GM18907 (cell line): ENCODE measurements at regions not wholly inside any gene's neighbourhood (a gene's known extent, or its start where the extent isn't known, plus 50 kb on each side); places are given as distances from the start of the nearest gene placed in this dataset.
"Not testable (repeated sequence)": the region's sequence is repeated elsewhere in the genome, so short reads cannot be mapped to it uniquely, and the experiment has no call there.

Source experiments
- ATAC-seq: cut with Tn5 transposase; IDR thresholded peaks from one replicate; pipeline ENCODE4 v1.9.1; 2021; ENCODE audit warnings: mild to moderate bottlenecking, moderate library complexity; ENCODE audit not compliant: unreplicated experiment

DNA sequence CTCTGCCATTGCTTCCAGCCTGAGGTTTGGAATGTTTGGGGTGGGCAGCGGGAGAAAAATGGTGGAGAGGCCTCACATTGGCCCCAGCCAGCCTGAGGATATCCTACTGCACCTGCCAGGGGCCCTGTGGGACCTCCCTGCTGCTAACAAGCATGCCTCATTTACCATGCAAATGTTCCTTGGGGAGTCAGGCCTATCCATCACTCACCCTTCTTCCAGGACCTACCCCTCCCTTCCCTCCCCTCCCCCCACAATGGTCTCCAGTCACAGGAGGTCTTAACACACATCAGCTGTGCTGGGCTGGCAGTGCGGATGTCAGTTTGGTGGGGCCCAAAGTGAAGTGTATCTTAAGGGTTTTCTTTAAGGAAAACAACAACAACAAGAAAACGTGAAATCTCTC is 139.2 kb downstream of the SHOX start:
- no peak for ATAC-seq

- ATAC-seq: no peak
Observed at GRCh38 chrX:768596-768995, 138.0 kb downstream of the SHOX start.

- ATAC-seq: no peak
Observed at GRCh38 chrX:758917-759316, 128.3 kb downstream of the SHOX start.

GRCh38 chrX:750812-751211 is 120.2 kb downstream of the SHOX start:
- no peak for ATAC-seq

- ATAC-seq: no peak
Observed at GRCh38 chrX:750263-750662, 119.7 kb downstream of the SHOX start.

DNA sequence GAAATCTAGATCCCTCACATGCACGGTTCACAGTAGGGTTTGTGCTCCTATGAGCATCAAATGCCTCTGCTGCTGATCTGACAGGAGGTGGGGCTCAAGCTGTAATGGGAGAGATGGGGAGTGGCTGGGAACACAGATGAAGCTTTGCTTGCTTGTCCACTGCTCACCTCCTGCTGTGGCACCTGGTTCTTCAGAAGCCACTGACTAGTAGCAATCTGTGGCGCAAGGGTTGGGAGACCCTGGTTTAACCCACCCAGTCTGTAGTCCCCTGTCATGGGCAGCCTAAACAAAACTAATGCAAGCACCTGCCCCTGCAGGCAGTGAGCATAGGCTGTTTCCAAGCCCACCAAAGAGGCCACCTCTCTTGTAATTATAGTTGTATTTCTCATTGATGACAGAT is 116.6 kb downstream of the SHOX start:
- ATAC-seq: no peak

GRCh38 chrX:739611-740010 is 109.0 kb downstream of the SHOX start:
- ATAC-seq: no peak

DNA sequence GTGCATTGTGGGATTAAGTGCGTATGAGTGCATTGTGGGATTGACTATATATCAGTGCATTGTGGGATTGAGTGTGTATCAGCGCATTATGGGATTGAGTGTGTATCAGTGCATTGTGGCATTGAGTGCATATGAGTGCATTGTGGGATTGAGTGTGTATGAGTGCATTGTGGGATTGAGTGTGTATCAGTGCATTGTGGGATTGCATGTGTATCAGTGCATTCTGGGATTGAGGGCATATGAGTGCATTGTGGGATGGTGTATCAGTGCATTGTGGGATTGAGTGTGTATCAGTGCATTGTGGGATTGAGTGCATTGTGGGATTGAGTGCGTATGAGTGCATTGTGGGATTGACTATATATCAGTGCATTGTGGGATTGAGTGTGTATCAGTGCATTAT is 106.4 kb downstream of the SHOX start:
- not testable (repeated sequence) for ATAC-seq

DNA sequence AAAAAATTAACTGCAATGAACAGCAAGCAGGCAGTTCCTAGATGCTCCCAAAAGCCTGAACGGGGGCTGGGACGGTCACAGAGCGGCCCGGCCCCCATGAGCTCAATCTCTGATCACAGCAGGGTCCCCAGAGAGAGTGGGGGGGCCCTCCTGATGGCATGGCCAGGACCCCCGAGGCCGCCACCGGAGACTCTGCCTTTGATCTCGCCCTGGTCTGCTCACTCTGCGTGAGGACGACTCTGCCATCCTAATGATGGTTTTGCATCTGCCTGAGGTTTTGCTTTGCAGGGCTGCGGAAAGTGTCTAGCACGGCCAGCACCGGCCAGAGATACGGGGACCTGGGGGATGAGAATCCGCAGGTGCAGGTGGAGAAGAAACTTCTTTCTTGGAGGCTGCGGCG is 103.8 kb downstream of the SHOX start:
- ATAC-seq: no peak

DNA sequence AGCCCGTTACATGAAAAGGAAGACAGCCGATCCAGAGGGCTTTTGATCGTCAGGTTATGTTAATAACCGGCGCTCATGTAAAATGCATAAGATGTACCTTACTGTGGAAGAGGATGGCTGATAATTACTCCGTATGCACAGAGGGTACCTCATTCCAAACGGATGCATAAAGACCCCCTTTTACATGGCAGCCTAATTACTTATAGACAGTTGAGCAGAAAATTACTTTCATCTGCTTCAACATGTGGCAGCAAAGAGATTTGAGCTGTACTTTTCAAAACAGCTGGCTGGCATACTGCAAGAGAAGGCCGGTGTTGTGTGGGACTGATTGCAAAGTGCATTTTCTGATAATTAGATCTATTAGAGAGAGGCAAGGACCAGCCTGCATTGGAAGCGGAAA is 103.4 kb downstream of the SHOX start:
- ATAC-seq: no peak

DNA sequence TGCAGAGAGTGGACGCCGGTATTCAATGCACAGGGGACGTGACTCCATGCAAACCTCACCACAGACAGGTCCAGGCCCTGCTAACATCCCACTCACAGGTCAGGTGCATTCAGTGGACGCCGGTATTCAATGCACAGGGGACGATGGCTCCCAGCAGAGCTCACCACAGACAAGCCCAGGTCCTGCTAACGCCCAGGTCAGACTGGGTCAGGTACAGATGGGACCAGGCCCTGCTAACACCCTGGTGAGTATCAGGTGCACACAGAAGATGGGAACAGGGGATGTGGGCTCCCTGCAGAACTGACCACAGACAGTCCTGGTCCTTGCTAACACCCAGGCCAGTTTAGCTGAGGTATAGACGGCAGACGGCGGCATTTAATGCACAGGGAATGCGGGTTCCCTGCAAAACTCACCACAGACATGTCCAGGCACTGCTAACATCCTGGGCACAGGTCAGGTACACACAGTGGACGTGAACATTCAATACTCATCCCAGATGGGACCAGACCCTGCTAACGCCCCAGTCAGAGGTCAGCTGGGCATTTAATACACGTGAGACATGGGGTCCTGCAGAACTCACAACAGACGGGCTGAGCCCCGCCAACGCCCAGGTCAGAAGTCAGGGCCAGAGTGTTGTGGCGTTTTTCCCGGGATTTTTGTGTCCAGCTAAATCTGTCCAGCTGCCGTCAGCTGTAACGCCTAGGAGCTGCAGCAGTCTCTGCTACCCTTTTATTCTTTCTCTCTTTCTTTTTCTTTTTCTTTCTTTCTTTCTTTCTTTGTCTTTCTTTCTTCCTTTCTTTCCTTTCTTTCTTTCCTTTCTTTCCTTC is 99.2 kb downstream of the SHOX start:
- ATAC-seq: no peak

- ATAC-seq: not testable (repeated sequence)
Observed at GRCh38 chrX:729101-729500, 98.5 kb downstream of the SHOX start.

DNA sequence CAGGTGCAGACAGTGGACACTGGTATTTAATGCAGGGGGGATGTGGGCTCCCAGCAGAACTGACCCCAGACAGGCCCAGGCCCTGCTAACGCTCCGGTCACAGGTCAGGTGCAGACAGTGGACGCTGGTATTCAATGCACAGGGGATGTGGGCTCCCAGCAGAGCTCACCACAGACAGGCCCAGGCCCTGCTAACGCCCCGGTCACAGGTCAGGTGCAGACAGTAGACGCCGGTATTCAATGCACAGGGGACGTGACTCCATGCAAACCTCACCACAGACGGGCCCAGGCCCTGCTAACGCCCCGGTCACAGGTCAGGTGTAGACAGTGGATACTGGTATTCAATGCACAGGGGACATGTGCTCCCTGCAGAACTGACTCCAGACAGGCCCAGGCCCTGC is 98.0 kb downstream of the SHOX start:
- ATAC-seq: not testable (repeated sequence)

GRCh38 chrX:727738-728621 is 97.4 kb downstream of the SHOX start:
- ATAC-seq: no peak

GRCh38 chrX:725971-726370 is 95.4 kb downstream of the SHOX start:
- ATAC-seq: no peak

- ATAC-seq: no peak
Observed at GRCh38 chrX:724256-724655, 93.7 kb downstream of the SHOX start.

DNA sequence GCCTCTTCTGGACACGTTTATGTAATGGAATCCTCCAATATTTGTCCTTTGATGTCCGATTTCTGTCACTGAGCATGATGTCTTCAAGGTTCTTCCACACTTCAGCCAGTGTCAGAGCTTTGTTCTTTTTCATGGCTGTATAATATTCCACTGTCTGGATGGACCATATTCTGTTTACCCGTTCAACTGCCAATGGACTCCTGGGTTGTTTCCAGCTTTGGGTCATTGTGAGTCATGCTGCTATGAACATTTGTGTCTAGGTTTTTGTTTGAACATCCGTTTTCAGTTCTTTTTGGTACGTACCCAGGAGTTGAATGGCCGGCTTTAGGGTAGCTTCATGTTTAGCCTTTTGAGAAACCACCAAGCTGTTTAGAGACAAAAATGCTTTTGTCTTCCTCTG is 93.2 kb downstream of the SHOX start:
- ATAC-seq: no peak

DNA sequence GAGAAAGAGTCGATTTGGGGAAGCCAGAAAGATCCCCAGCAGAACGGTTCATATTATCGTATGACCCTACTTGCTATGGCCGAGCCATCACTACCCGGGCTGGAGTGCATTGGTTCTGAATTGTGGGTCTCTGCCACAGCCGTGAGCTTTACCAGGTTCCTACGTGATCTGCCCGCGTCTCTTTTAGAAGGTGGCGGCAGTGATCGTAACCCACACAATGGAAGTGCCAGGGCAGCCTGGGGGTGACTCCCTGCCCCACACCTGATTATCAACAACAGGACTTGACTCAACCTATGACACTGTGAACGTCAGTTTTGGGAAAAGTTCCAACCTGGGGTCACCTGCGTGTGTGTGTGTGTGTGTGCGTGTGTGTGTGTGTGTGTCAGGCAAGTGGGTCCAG is 90.8 kb downstream of the SHOX start:
- ATAC-seq: no peak

GRCh38 chrX:720825-721224 is 90.2 kb downstream of the SHOX start:
- no peak for ATAC-seq

- no peak for ATAC-seq
Observed at GRCh38 chrX:720250-720649, 89.7 kb downstream of the SHOX start.

- ATAC-seq: no peak
Observed at GRCh38 chrX:716136-716535, 85.5 kb downstream of the SHOX start.

DNA sequence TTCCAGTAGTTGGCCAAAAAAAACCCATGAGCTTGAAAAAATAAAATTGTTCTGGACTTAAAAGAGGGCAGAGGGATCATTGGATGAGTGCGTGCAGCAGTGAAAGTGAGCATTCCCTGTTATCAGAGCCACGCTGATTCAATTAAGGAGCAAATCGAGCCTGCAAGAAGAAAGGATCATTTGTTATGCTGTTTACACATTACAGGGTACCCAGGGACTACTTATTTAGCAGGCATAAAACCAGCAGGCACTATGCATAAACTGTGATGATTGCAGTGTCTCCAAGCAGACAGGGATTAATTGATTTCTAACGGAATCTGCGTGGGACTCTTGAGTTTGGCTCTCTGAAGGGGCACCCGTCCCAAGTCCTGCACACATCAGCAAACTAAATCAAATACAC is 83.5 kb downstream of the SHOX start:
- no peak for ATAC-seq
